ENCODE measurements at regions not wholly inside any gene's neighbourhood (a gene's known extent, or its start where the extent isn't known, plus 50 kb on each side); places are given as distances from the start of the nearest gene placed in this dataset.

- no peak overlapping the region for H3K27ac ChIP-seq
- 73 to 79% methylated on average over 4 to 12 of the region's 12 CpGs for WGBS, 2 donors (ENCODE audit: low coverage in 1 of 2)
- DNase-seq: no peak
These were observed 102.0 kb upstream of the FSTL4 start for GRCh38 chr5:133714161-133714915.

GRCh38 chr5:133713751-133714150, 101.4 kb upstream of the FSTL4 start:
- TF ChIP-seq CTCF (IDR thresholded peaks at IDR 0.05) (no peak), POLR2A (IDR thresholded peaks at IDR 0.05) (no peak), EP300 (IDR thresholded peaks at IDR 0.05; ENCODE audit: low read depth) (no peak), POLR2AphosphoS5 (IDR thresholded peaks at IDR 0.05) (no peak)
- Histone ChIP-seq H3K36me3 (no peaks in the 10 kb centered on the region), H3K4me1 (peaks cover 0 to 11% (median 0%) of the 10 kb centered on the region in 4 donors), H3K9me3 (no peaks in the 10 kb centered on the region), H3K27me3 (no peaks in the 10 kb centered on the region), H3K27ac (no peak overlapping the region), H3K4me3 (no peak overlapping the region)
- intact Hi-C loops (cut with DNase I; ENCODE audit: low total_unique reads) (no loop called here), in situ Hi-C loops (cut with MboI; ENCODE audit: low pct_ligation_motif_present in 1 of 4, low pct_unique_long_range_greater_than_20kb in 1 of 4, low sequenced_read_pairs in 3 of 4) (no loop called here)
- WGBS, 2 donors (ENCODE audit: low coverage in 1 of 2): 88% methylated on average over 6 of the region's 6 CpGs; no CpG with 5 or more reads in 1 of the 2 donors
- no peak for DNase-seq

More at GRCh38 chr5:133714161-133714915, 102.0 kb upstream of the FSTL4 start:
- Histone ChIP-seq H3K9me3 (no peaks in the 10 kb centered on the region), H3K4me1 (peaks cover 0 to 5% (median 0%) of the 10 kb centered on the region in 4 donors), H3K27me3 (no peaks in the 10 kb centered on the region), H3K36me3 (no peaks in the 10 kb centered on the region), H3K4me3 (no peak overlapping the region)
- in situ Hi-C loops (cut with MboI; ENCODE audit: low pct_ligation_motif_present in 1 of 4, low pct_unique_long_range_greater_than_20kb in 1 of 4, low sequenced_read_pairs in 3 of 4) (no loop called here), intact Hi-C loops (cut with DNase I; ENCODE audit: low total_unique reads) (no loop called here)
- TF ChIP-seq EP300 (IDR thresholded peaks at IDR 0.05; ENCODE audit: low read depth) (no peak), CTCF (IDR thresholded peaks at IDR 0.05) (no peak), POLR2A (IDR thresholded peaks at IDR 0.05) (no peak)

- Histone ChIP-seq H3K4me1 (peaks cover 0 to 14% (median 0%) of the 10 kb centered on the region in 4 donors), H3K27ac (no peak overlapping the region), H3K4me3 (no peak overlapping the region), H3K36me3 (no peaks in the 10 kb centered on the region), H3K27me3 (no peaks in the 10 kb centered on the region), H3K9me3 (no peaks in the 10 kb centered on the region)
- TF ChIP-seq CTCF (IDR thresholded peaks at IDR 0.05) (no peak), POLR2AphosphoS5 (IDR thresholded peaks at IDR 0.05) (no peak), EP300 (IDR thresholded peaks at IDR 0.05; ENCODE audit: low read depth) (no peak)
- in situ Hi-C loops (cut with MboI; ENCODE audit: low pct_ligation_motif_present in 1 of 4, low pct_unique_long_range_greater_than_20kb in 1 of 4, low sequenced_read_pairs in 3 of 4): no loop called here
- DNase-seq: no peak
- intact Hi-C loops (cut with DNase I; ENCODE audit: low total_unique reads): no loop called here
These were observed 100.9 kb upstream of the FSTL4 start for GRCh38 chr5:133713209-133713608.

- Histone ChIP-seq H3K4me1 (peaks cover 0 to 14% (median 0%) of the 10 kb centered on the region in 4 donors), H3K27ac (no peak overlapping the region), H3K36me3 (no peaks in the 10 kb centered on the region), H3K27me3 (no peaks in the 10 kb centered on the region), H3K9me3 (no peaks in the 10 kb centered on the region), H3K4me3 (no peak overlapping the region)
- WGBS, 2 donors (ENCODE audit: low coverage in 1 of 2): 73 to 100% methylated on average over 1 to 7 of the region's 7 CpGs
- DNase-seq: no peak
- intact Hi-C loops (cut with DNase I; ENCODE audit: low total_unique reads) (no loop called here), in situ Hi-C loops (cut with MboI; ENCODE audit: low pct_ligation_motif_present in 1 of 4, low pct_unique_long_range_greater_than_20kb in 1 of 4, low sequenced_read_pairs in 3 of 4) (no loop called here)
- TF ChIP-seq CTCF (IDR thresholded peaks at IDR 0.05): no peak
- no peak for TF ChIP-seq POLR2AphosphoS5 (IDR thresholded peaks at IDR 0.05)
- no peak for TF ChIP-seq POLR2A (IDR thresholded peaks at IDR 0.05)
- no peak for TF ChIP-seq EP300 (IDR thresholded peaks at IDR 0.05; ENCODE audit: low read depth)
These were observed 100.2 kb upstream of the FSTL4 start for GRCh38 chr5:133712562-133712961.
